GM18858 (cell line): ENCODE measurements at regions not wholly inside any gene's neighbourhood (a gene's known extent, or its start where the extent isn't known, plus 50 kb on each side); places are given as distances from the start of the nearest gene placed in this dataset.
"Not testable (repeated sequence)": the region's sequence is repeated elsewhere in the genome, so short reads cannot be mapped to it uniquely, and the experiment has no call there.

ENCODE experiments used
- ATAC-seq: cut with Tn5 transposase; IDR thresholded peaks from one replicate; pipeline ENCODE4 v1.9.1; 2021; ENCODE audit not compliant: unreplicated experiment

DNA sequence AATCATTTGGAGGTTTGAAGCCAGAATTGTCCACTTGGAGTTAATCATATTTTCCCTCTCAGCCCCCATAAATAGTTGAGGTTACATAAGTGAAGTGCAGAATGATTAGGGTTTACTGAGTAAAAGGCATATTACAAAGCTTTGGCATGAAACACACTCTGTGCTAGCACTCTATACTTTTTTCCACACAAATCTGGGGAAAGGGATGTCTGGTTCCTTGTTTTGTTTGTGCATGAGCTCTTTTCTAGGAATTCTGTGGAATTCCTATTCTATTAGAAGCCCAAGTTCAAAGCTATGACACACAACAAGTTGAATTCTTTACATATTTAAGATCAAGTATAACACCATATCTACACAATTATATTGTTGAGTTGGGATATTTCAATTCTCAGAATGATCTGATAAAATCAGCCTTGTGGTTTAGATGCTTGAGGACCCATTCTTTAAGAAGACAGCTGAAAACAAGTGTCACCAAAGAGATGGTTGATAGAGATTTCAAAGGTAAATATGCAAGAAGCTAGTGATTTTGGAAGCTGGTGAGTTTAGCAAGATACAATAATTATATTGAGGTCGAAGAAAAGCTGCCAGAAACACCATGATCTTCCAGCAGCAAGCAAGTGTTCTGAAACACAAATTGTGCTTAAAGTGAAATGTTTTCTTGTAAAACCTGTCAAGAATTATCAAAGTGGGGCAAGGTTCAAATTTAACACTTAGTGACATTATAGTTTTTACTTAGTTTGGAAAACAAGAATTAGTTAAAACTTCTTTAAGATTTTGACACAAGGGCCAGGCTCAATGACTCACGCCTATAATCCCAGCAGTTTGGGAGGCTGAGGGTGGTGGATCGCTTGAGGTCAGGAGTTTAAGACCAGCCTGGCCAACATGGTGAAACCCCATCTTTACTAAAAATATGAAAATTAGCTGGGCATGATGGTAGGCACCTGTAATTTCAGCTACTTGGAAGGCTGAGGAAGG lies 122.6 kb downstream of the INHBA start:
- ATAC-seq, result no peak

DNA sequence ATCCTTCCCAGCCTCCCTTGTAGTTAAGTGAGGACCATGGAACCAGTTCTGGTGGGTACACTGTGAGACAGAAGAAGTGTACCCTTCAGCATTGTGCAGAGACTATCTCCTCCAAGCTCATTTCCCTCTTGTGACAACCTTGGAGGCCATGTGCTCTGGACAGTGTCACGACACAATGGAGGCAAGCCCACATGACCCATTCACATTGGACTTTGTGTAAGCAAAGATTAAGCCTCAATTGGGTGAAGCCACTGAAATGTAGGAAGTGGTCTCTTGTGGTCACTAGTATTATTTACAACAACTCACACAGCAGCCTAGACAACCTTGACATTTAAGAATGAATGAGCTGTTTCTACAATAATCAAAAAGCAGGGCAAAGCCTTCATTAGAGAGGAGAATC lies 124.2 kb downstream of the INHBA start:
- no peak for ATAC-seq

DNA sequence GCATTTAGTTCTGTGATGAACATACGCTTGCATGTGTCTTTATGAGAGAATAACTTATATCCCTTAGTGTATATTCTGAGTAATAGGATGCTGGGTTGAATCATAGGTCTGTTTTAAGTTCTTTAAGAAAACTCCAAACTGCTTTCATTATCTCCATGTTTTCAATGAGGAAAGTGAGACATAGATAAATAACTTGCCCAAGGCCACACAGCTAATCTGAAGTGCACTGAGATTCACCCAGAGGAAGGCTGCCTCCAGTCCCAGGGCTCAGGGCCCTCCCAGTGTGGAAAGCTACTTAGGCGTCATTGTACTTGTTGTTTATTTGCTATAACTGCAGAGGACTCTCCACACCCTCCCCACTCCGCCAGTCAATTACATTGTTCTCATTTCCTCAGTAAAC lies 126.7 kb downstream of the INHBA start:
- no peak for ATAC-seq

DNA sequence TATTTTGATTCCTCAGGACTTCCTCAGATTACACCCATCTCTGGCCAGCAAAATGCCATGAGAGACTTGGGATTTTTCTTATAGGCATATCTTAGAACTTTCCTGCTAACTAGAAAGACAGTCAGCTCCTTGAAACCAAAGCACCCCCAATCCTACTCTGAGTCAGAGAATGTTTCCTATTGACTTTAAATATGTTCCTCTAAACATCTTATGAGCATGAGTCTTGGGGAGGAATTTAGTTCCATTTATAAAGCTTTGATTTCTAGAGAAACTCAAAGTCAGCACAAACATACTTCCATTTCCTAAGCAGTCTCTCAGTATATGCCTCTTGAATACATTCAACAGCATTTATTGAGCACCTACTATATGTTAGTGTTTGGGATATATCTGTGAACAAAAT lies 128.5 kb downstream of the INHBA start:
- no peak for ATAC-seq

DNA sequence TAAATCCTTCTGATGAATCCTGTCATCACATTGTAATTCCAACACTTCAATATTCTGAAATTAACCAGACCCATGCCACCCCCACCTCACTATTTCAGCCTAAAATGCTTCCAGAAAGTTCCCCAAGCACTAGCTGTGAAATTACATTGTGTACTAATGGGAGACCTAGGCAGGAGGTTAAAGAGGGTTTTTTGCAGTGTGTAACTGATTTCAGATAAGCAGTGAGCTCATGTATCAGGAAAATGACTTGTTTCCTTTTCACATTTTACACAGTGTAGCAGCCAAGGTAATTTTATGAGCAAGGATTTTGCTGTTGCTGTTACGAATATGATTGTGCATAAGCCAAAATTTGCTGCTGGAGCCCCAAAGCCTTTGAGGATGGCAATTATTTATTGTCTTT lies 129.0 kb downstream of the INHBA start:
- no peak for ATAC-seq

DNA sequence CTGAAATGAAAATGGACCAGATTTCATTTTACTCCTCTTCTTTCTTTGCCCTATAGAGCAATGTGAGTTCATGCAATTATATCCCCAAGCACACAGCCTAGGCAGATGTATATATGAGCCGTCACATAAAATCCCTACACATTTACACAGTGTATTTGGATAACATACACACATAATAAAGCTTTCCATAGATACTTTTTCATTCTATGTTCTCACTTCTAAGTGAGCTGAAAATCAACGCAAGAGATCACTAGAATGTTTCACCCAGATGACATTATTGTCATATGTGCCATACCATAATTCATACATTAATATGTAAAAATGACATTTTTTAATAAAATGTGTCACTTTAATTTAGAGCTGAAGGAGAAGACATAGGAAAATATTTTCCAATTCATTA lies 129.4 kb downstream of the INHBA start:
- ATAC-seq, result no peak

DNA sequence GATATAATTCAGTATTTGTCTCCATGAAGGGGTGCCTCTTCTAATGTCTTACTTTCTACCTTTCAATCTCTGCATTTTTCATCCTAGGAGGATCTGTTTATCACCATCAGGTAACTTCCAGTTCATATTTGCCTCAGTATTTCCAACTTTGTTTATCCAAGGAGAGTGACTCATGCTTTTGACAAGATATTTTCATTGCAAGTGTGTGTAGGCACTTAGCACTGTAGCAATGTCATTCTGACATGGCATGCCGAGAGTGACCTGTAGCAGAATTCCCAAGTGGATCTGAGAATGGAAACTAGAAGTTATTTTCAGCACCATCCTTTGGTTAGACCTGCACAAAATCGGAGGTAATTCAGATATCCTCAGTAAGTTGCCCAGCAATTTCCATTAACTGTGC lies 129.9 kb downstream of the INHBA start:
- ATAC-seq, result no peak

DNA sequence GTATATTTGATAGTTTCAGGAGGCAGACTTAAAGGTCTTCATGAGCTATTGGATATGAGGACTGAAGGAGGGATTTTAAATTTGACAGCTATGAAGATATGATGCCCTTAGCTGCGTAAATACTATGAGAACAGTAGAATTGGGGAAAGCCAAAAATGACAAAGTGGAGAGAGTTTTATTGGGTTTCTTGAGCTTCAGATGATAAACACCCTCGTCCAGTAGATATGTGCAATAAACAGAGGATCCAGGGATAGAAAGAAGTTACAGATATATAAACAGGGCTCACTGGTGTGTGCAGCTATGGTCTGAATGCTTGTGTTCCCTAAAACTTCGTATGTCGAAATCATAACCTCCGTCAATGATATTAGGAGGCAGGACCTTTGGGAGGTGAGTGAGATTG lies 131.3 kb downstream of the INHBA start:
- ATAC-seq, result no peak

DNA sequence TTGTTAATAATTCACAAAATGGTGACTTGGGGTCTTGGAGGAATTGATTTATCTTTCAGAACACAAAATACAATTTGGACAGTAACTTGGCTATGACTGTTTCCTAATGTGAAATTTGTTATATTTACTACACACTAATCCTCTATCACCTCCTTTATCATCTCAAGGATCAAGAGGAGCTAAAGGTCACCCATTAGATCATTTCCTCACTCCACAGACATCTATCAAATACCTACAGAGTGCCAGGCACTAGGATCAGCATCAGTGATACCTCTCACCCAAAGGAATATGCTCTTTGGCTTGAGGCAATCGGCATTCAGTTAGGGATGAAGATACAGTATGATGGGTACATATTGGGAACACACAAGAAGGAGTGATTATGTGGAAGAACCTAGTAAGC lies 132.1 kb downstream of the INHBA start:
- ATAC-seq, result no peak

DNA sequence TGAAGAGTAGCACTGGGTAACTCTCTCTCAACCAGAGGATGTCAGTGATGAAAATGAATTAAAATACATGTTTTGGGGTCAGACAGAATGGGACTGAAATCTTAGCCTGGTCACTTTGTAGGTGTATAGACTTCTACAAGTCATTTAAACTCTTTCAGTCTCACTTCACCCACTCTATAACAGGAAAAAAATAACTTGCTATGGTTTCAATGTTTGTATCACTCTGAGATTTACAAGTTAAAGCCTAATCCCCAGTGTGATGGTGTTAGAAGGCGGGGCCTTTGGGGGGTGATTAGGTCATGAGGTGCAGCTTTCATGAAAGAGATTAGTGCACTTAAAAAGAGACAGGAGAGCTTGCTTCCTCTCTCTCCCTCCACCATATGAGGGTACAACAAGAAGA lies 134.8 kb downstream of the INHBA start:
- ATAC-seq, result peak; percentile 61

DNA sequence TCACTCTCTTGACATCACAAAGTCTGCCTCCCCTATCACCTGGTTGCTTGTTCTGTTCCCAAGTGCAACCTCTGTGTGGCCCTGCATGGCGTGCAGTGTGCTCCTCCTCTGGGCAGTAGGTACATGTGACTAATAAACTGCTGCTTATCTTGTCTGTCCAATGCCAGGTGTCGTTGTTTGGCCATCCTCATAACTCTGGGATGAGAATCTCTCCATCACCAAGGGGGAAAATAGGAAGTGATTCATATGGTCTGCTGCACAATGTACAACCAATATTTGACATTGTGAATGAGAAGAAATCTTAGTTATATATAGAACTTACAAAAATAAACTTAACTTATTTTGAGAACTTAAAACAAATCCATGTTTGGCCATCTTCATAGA lies 135.2 kb downstream of the INHBA start:
- ATAC-seq, result no peak

DNA sequence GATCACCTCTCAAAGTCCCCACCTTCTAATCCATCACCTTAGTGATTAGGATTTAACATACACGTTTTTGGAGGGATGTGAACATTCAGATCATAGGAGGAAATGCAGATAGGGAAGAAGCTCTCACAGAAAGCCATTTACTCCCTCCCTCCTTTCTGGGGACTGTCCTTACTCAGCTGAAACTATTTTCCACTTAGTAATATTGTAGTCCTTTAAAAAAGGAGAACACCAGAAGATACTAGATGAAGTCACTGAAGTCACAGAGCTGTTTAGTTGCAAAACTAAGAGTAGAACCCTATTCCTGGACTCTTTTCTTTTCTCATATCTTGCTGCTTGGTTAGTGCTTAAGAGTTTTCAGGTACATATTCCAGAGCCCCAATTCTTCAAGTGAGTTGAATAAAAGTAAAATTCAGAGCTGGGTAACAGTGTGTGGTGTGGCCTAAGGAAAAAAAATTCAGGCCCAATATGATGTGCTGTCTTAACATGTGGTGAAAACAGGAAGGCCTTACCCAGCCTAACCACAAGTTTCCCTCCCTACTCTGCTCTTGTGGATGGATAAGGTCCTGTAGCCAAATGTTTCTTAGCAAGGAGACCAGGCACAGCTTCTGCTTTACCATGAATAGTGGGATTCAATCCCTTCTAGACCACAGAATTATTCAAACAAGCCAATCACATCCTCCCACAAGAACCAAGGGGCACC lies 135.7 kb downstream of the INHBA start:
- no peak for ATAC-seq

DNA sequence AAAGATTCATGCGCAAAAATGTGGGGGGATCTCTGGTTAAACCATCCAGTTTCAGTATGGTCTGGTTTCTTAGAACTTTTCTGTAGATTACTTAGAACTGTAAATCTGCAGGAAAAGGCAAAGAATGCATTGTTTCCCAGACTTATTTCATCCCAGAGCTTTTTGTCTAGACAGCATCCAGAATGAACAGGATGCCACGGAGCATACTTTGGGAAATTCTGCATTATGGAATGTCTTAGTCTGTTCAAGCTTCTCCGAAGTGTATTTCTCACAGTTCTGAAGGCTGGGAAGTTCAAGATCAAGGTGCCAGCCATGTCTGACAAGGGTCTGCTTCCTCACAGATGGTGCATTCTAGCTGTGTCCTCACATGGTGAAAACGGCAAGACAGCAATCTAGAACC lies 136.3 kb downstream of the INHBA start:
- no peak for ATAC-seq

DNA sequence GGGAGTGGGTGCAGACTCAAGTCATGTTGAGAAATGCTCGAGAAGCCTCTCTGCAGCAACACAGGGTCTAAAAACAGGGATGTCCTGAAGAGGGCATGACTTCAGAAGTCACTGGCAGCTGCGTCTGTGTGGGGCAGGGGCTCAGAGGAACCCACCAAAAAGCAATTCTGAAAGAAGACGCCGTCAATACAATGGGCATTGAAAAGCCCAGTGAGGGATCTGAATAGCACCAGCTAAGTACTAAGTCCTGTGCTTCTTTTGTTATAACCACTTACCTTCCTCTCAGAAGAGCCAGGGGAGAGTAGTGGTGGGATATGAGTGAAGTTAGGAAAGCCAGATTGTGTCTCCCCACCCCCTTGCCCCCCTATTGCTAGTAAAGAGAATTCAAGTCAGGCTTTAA lies 137.2 kb downstream of the INHBA start:
- ATAC-seq, result no peak

DNA sequence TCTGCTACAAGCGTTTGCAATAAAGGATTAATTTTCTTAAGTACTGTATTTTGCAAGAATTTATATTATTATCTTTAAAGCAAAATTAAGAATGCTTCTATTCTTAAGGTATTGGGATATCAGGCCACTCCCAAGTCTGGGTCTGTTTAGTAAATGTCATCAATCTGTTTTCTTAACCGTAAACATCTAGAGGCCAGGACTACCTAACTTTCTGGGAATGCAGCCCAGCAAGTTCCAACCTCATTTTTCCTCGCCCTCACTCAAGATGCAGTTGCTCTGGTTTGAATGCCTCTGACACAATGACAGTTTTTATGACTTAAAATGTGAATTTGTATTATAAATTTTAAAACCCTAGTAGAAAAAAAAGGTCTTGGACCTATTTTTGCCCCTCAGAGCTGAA lies 143.5 kb downstream of the INHBA start:
- ATAC-seq, result no peak

DNA sequence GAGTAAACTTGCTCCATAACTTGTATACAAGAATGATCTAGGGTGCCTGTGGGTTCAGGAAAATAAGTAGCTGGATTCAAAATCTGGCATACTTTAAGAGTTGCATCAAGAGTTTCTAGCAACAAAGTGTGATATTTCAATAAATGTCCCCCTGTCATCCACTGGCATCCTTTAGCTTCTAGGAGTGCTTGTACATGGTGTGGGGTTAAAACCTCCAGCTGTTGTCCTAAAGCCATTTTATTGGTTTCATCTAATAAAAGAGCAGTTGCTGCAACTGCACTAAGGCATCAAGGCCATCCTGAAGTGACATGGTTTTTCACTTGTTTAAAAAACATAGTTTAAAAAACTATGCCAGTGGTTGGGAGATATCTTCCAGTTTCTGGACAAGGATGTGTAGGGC lies 148.4 kb downstream of the INHBA start:
- ATAC-seq, result no peak

DNA sequence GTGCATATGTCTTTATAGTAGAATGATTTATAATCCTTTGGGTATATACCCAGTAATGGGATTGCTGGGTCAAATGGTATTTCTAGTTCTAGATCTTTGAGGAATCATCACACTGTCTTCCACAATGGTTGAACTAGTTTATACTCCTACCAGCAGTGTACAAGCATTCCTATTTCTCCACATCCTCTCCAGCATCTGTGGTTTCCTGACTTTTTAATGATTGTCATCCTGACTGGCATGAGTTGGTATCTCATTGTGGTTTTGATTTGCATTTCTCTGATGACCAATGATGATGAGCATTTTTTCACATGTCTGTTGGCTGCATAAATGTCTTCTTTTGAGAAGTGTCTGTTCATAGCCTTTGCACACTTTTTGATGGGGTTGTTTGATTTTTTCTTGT lies 152.8 kb downstream of the INHBA start:
- not testable (repeated sequence) for ATAC-seq

DNA sequence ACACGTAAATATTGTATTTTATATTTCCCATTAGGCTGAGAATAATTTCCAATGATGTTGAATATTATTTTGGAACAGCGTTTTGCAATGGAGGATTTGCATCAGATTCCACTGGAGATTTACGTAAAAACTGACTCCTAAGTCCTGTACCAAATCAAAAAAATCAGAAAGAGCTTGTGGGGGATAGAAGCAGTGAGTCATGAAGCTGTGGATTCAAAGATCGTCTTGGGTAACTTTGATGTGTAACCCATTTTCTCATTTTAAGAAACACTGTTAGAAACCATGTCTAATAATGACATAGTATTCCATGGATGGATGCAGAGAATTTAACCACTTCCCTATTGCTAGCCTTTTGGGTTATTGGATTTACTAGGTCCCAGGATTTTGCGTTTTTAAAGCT lies 158.6 kb downstream of the INHBA start:
- no peak for ATAC-seq

DNA sequence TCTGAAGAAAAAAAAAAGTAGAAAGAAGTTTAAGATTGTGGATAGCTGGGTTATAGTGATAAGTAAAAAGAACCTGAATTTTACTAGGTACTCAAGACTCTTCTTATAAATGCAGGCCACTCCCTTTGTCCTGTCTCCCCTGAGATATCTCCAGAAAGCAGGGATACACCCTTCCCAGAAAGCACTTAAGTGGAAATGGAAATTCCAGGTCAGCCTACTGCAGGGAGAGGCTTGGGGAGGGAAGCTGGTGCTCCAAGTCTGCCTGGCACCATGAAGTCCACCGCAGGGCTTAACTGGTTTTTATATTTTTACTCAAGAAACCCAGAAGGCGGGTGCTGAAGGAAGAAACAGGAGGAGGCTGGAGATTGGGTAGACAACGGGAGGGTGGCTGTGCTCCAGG lies 162.3 kb downstream of the INHBA start:
- no peak for ATAC-seq

DNA sequence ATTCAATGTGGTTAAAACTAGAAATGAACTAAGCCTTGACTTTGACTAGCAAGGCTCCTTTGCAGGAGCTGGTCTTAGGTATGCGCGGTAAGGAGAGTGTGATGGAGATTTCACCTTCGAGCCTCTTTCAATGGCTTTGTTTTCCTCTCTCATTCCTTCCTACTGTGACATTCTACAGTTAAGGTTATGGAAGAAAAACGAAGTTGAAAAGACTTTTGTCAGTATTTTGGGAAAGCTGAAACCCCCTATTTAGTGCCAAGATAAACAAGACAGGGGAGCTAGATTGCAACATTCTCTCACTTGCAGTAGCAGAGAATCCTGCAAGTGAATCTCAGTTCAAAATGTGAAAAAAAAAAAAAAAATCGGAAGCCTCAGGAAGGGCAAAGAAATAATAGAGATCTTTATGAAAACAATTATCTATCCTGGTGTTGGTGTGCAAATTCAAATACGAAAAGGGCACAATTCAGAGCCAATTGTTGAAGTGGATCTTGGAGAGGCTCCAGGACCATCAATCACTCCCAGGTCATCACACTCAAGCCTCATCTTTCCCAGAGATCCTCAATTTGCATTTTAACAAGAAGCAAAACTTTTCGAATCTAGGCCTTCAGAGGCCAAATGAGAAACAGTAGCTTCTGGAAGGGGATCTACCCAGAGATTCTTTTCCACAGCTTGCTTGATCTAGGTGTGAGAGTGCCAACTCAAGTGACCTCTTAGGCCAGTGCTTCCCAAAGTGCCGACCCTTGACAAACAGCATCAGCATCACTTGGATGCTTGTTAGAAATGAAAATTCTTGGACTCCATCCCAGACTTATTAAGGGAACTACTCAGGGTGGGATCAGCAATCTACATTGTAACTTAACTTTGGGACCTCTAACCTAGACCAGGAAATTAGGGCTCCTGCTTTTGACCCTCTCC lies 163.8 kb downstream of the INHBA start:
- no peak for ATAC-seq

DNA sequence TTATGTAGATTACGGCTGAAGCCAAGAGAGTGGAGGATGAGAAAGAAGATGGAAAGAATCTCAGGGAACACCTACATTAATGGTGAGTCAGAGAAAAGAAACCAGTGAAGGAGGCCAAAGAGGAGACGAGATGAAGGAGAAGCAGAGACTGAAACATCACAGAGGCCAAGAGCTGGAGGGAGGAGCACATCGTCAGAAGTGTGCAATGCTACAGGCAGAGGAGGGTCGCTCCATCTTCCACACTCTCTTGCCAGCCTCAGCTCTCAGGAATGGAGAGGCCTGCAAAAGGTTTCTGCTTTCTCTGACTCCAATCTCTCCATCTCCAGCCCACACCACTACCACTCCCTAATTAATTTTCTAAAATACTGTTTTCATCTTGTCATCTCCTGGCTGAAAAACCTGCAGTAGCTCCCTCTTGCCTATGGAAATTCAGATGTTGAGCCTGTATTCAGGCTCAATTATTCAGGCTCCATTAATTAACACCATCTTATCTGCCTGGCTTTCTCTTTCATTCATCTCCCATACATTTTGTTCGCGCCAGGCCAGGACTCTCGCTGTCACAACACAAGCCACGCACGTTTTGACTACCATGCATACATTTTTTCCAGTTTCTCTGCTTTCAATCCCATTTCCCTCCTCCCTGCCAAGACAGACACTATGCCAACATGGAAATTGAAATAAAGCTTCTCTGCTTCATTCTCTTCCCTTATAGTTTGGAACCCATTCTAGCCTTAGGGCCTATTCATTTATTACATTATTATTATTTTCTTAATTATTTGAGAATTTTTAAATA lies 165.8 kb downstream of the INHBA start:
- no peak for ATAC-seq
